Neuron (in vitro differentiated cells): ENCODE measurements at regions not wholly inside any gene's neighbourhood (a gene's known extent, or its start where the extent isn't known, plus 50 kb on each side); places are given as distances from the start of the nearest gene placed in this dataset.
"Not testable (repeated sequence)": the region's sequence is repeated elsewhere in the genome, so short reads cannot be mapped to it uniquely, and the experiment has no call there.

Source experiments
- H2AFZ ChIP-seq: one replicate; pipeline ENCODE4 v1.6.1; 2013; ENCODE audit warnings: low read depth, mild to moderate bottlenecking, inconsistent platforms, low read length, moderate library complexity
- H3K27me3 ChIP-seq: one replicate; pipeline ENCODE4 v1.6.1; 2013; ENCODE audit warnings: low read length; ENCODE audit not compliant: insufficient read depth
- H3K36me3 ChIP-seq: one replicate; pipeline ENCODE4 v1.6.1; 2013; ENCODE audit warnings: low read length; ENCODE audit not compliant: insufficient read depth
- H3K4me1 ChIP-seq: one replicate; pipeline ENCODE4 v1.6.1; 2013; ENCODE audit warnings: low read length; ENCODE audit not compliant: insufficient read depth
- H3K4me3 ChIP-seq: 2 replicates; pipeline ENCODE4 v1.5.1; 2013; ENCODE audit warnings: mild to moderate bottlenecking, low read length, moderate library complexity
- H3K9me3 ChIP-seq: one replicate; pipeline ENCODE4 v1.6.1; 2013; ENCODE audit warnings: low read length

DNA sequence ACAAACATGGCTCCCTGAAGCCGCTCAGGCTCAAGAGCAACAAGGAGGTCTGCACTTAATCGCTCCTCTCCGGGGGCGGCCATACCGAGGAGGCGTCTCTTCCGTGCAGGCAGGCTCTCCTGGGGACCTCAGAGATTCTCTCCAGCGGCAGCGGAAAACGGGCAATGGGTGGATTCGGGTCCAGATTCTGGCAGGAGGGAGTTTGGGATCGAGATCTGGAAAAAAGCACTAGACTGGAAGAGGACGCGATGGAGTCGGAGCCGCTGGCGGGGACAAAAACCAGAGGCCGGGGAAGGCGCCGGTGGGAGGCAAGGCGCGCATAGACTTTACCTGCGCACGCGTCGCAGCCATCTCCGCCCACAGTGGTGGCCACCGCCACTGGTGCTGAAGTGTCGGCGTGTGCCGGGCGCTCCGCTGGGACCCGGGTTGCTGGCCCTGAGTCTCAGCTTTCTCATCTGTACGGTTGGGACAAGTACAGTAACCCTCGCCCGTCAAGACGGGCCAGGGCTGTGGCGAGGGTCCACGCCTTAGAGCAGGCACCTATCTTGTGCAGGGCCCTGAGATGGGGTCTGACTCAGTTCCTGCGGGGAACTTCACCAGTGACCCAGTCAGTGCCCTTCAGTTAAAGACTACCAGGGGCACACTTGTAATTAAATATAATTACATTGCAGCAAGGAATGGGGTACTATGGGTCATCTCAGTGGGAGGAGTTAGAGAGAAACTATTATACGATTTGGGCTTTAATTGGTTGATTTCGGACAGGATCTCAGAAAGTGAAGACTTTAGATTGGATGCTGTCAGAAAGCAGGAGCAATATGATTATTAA is 454.1 kb downstream of the SPATA31A1 start:
- not testable (repeated sequence) for H3K4me1 ChIP-seq, H3K27me3 ChIP-seq, H3K9me3 ChIP-seq, H2AFZ ChIP-seq, H3K36me3 ChIP-seq
- peak overlapping the region; percentile 38 for H3K4me3 ChIP-seq

DNA sequence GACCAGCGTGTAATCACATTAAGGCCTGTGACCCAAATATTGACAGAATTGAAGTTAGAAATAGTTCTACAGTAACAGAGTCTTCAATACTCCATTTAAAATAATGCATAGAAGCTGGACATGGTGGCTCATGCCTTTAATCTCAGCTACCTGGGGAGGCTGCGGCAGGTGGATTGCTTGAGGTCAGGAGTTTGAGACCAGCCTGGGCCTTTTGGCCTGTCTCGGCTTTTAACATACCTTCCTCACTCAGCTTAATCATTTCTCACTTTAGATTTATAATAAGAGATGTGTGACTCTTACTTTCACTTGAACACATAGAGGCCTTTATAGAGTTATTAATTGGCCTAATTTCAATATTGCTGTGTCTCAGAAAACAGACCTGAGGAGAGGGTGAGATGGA is 454.9 kb downstream of the SPATA31A1 start:
- not testable (repeated sequence) for H3K4me3 ChIP-seq, H2AFZ ChIP-seq, H3K36me3 ChIP-seq, H3K4me1 ChIP-seq, H3K9me3 ChIP-seq, H3K27me3 ChIP-seq

DNA sequence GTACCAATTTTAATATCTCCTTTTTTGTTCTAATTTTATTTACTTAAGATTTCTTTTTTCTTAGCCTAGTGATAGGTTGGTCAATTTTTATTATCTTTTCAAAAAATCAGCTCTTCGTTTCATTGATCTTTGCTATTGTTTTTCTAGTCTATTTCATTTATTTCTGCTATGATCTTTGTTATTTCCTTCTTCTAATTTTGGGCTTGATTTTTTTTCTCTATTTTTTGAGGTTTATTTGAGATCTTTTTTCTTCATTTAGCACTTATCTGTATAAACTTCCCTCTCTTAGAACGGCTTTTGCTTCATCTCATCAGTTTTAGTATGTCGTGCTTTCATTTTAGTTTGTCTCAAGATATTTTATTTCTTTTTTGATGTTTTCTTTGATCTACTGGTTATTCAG is 456.1 kb downstream of the SPATA31A1 start:
- H3K4me3 ChIP-seq, H3K36me3 ChIP-seq, H3K9me3 ChIP-seq, H3K27me3 ChIP-seq, H2AFZ ChIP-seq, H3K4me1 ChIP-seq: not testable (repeated sequence)

DNA sequence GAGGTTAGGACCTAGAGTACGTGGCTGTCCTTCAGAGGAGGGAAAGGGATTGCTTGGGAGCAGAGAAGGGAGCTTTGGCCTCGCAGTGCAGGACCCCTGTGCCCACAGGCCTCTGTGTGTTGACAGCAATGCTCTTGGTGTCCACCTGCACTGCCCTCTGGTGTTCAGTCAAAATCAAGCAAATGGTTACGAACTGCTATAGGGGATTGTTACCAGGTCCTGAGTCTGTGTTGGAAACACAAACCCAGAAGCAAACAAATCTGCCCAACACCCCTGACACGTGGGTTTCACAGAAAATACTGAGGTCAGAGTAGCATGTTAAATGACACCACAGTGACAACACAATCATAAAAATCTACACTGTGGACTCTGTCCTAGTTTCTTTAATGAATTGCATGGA is 473.0 kb downstream of the SPATA31A1 start:
- H3K9me3 ChIP-seq, H3K4me1 ChIP-seq, H3K4me3 ChIP-seq, H3K27me3 ChIP-seq, H3K36me3 ChIP-seq, H2AFZ ChIP-seq: not testable (repeated sequence)
